Fibroblast of lung (primary cell): ENCODE measurements at regions not wholly inside any gene's neighbourhood (a gene's known extent, or its start where the extent isn't known, plus 50 kb on each side); places are given as distances from the start of the nearest gene placed in this dataset.

Source experiments
- DNase-seq, 2 donors: peaks; one replicate each; pipeline versions ENCODE4 v3.0.0 to v3.0.0-alpha.2; 2010; ENCODE audit warnings: low read depth in 2 of 2
- H2AFZ ChIP-seq: 2 replicates; pipeline ENCODE4 v1.5.1; 2012; ENCODE audit warnings: low read length, control low read depth, inconsistent platforms
- H3K27ac ChIP-seq: 2 replicates; pipeline ENCODE4 v1.5.1; 2011; ENCODE audit warnings: low read length, control low read depth; ENCODE audit not compliant: insufficient read depth
- H3K27me3 ChIP-seq: 2 replicates; pipeline ENCODE4 v1.5.1; 2011; ENCODE audit warnings: mild to moderate bottlenecking, low read length; ENCODE audit not compliant: control insufficient read depth, insufficient read depth
- H3K36me3 ChIP-seq: 2 replicates; pipeline ENCODE4 v1.5.1; 2011; ENCODE audit warnings: low read length; ENCODE audit not compliant: control insufficient read depth, insufficient read depth
- H3K4me1 ChIP-seq: 2 replicates; pipeline ENCODE4 v1.5.1; 2011; ENCODE audit warnings: low read length; ENCODE audit not compliant: control insufficient read depth, insufficient read depth; ENCODE audit errors: extremely low read depth
- H3K4me2 ChIP-seq: 2 replicates; pipeline ENCODE4 v1.5.1; 2011; ENCODE audit warnings: low read length, control low read depth; ENCODE audit not compliant: insufficient read depth; ENCODE audit errors: extremely low read depth
- H3K4me3 ChIP-seq, 4 experiments: fragments of 200-600 bp in 1 of 4; sonication (generic) in 1 of 4; replicated peaks in 1 of 4; 2 replicates each; pipeline ENCODE4 v1.5.1; 2011 to 2016; ENCODE audit warnings: low read length in 4 of 4, low read depth in 3 of 4, mild to moderate bottlenecking in 3 of 4, control low read depth in 2 of 4, inconsistent platforms in 1 of 4, mixed read lengths in 1 of 4; ENCODE audit not compliant: insufficient read depth in 1 of 4; ENCODE audit errors: control extremely low read depth in 1 of 4
- H3K79me2 ChIP-seq: 2 replicates; pipeline ENCODE4 v1.5.1; 2012; ENCODE audit warnings: mild to moderate bottlenecking, low read length, inconsistent platforms; ENCODE audit not compliant: control insufficient read depth, insufficient read depth
- H3K9ac ChIP-seq: 2 replicates; pipeline ENCODE4 v1.5.1; 2011; ENCODE audit warnings: mild to moderate bottlenecking, low read length, control low read depth; ENCODE audit not compliant: insufficient read depth
- H3K9me3 ChIP-seq: 2 replicates; pipeline ENCODE4 v1.5.1; 2012; ENCODE audit warnings: low read depth, low read length; ENCODE audit not compliant: control insufficient read depth, insufficient read depth
- H4K20me1 ChIP-seq: 2 replicates; pipeline ENCODE4 v1.5.1; 2011; ENCODE audit warnings: low read length; ENCODE audit not compliant: control insufficient read depth, insufficient read depth; ENCODE audit errors: extremely low read depth
- EZH2 ChIP-seq: IDR thresholded peaks from 2 replicates; pipeline ENCODE4 v1.5.1; 2012; ENCODE audit warnings: low read length, control low read depth, mild to moderate bottlenecking; ENCODE audit errors: missing control alignments
- TF ChIP-seq, protein P1 (sequence below), 2 donors: IDR thresholded peaks in 1 of 2; conservative IDR thresholded peaks in 1 of 2; 1 replicate in 1 of 2; 2 replicates in 1 of 2; pipeline ENCODE4 v1.5.1; 2011 to 2012; ENCODE audit warnings: low read length in 2 of 2, control low read depth in 1 of 2, inconsistent platforms in 1 of 2, low read depth in 1 of 2, mild to moderate bottlenecking in 1 of 2

DNA sequence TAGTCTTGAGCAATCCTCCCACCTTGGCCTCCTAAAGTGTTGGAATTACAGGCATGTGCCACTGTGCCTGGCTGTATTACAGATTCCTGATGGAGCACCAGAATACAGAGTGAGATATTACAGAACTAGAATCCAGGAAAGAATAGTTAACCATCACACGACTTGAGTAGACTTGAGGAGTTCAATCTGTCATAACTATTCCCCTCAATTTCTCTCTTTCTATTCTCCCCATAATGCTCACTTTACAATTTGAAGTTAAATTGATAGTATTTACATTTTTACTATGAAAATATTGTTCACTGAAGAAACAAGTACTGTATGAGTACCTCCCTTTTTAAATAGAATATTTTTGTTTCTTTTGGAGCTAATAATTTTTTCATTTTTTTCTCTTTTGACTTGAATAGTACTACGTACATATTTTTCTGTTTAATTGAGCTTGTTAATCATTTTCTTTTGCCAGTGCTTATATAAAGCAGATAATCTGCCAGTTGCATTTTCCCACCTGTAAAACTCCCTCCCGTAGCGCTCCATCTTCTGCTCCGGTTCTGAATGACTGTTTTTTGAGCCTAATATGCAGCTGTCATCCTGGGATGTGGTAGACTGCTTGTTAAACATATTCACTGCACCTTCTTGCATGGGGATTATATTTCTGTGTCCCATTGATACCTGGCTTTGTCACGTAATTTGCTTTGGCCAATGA is 105.5 kb downstream of the MYCN start:
- TF ChIP-seq, protein P1, sequence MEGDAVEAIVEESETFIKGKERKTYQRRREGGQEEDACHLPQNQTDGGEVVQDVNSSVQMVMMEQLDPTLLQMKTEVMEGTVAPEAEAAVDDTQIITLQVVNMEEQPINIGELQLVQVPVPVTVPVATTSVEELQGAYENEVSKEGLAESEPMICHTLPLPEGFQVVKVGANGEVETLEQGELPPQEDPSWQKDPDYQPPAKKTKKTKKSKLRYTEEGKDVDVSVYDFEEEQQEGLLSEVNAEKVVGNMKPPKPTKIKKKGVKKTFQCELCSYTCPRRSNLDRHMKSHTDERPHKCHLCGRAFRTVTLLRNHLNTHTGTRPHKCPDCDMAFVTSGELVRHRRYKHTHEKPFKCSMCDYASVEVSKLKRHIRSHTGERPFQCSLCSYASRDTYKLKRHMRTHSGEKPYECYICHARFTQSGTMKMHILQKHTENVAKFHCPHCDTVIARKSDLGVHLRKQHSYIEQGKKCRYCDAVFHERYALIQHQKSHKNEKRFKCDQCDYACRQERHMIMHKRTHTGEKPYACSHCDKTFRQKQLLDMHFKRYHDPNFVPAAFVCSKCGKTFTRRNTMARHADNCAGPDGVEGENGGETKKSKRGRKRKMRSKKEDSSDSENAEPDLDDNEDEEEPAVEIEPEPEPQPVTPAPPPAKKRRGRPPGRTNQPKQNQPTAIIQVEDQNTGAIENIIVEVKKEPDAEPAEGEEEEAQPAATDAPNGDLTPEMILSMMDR (conservative IDR thresholded peaks at IDR 0.05 in 1 of 2, IDR thresholded peaks at IDR 0.05 in 1 of 2; ENCODE audit: low read depth in 1 of 2, low read length in 2 of 2), result no peak
- H3K4me3 ChIP-seq, result no peak overlapping the region
- no peaks in the 10 kb centered on the region for H3K36me3 ChIP-seq
- H4K20me1 ChIP-seq, result no peaks in the 10 kb centered on the region
- no peak overlapping the region for H3K4me2 ChIP-seq
- H3K4me1 ChIP-seq, result no peaks in the 10 kb centered on the region
- no peak overlapping the region for H3K27ac ChIP-seq
- no peak overlapping the region for H2AFZ ChIP-seq
- H3K9me3 ChIP-seq, result no peaks in the 10 kb centered on the region
- no peak overlapping the region for H3K9ac ChIP-seq
- no peak for DNase-seq
- no peaks in the 10 kb centered on the region for H3K79me2 ChIP-seq
- no peaks in the 10 kb centered on the region for H3K27me3 ChIP-seq

DNA sequence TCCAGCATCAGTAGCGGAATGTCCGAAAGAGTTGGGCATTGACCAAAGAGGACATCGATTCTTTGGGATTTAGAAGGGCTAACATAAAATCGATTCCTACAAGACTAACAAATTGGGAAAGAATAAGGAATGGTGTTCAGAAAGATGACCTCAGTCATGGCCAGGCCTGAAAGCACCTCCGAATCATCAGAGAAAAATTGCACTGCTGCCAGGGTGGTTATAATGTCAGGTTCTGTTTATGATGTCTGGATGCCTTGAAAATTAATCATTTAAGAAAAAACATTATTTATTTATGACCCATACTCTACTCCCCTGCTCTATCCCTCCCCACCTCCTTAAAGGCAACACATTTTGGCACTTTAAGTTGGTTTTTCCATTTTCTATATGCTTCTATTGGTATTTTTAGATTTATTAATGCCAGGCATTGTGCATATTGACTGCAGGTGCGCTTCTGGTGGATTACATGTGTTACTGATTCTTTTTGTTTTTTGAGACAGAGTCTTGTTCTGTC is 104.7 kb downstream of the MYCN start:
- no peaks in the 10 kb centered on the region for H3K9me3 ChIP-seq
- H3K4me2 ChIP-seq, result no peak overlapping the region
- no peak overlapping the region for H3K27ac ChIP-seq
- H3K9ac ChIP-seq, result no peak overlapping the region
- no peak for DNase-seq
- H4K20me1 ChIP-seq, result no peaks in the 10 kb centered on the region
- no peaks in the 10 kb centered on the region for H3K4me1 ChIP-seq
- no peaks in the 10 kb centered on the region for H3K27me3 ChIP-seq
- H3K36me3 ChIP-seq, result no peaks in the 10 kb centered on the region
- H2AFZ ChIP-seq, result no peak overlapping the region
- TF ChIP-seq, protein P1 (conservative IDR thresholded peaks at IDR 0.05 in 1 of 2, IDR thresholded peaks at IDR 0.05 in 1 of 2; ENCODE audit: low read depth in 1 of 2, low read length in 2 of 2), result no peak
- no peak for TF ChIP-seq EZH2
- no peaks in the 10 kb centered on the region for H3K79me2 ChIP-seq
- H3K4me3 ChIP-seq, result no peak overlapping the region

DNA sequence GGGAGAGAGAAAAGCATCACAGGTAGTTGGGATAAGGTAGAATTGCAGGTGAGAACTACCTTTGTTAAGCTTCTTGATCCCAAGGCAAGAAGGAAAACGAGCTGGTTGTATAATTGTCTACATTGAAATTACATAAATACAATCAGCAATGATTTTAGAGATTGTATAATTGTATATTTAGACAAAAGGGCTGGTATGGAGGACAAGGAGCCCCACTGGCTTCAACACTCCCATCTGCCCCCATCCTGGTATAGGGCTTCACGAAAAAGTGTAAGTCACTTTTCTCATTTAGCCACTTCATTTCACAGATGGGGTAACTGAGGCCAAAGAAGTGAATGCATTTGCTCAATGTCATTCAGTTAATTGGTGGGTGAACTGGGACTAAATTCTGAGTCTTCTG is 103.3 kb downstream of the MYCN start:
- Histone ChIP-seq H3K36me3 (no peaks in the 10 kb centered on the region), H3K27ac (no peak overlapping the region), H3K4me1 (no peaks in the 10 kb centered on the region), H3K4me3 (no peak overlapping the region), H3K9ac (no peak overlapping the region), H2AFZ (no peak overlapping the region), H3K27me3 (no peaks in the 10 kb centered on the region), H3K79me2 (no peaks in the 10 kb centered on the region), H4K20me1 (no peaks in the 10 kb centered on the region), H3K9me3 (no peaks in the 10 kb centered on the region), H3K4me2 (no peak overlapping the region)
- TF ChIP-seq EZH2, result no peak
- TF ChIP-seq, protein P1 (conservative IDR thresholded peaks at IDR 0.05 in 1 of 2, IDR thresholded peaks at IDR 0.05 in 1 of 2; ENCODE audit: low read depth in 1 of 2, low read length in 2 of 2), result no peak
- no peak for DNase-seq
